ENCODE measurements at regions not wholly inside any gene's neighbourhood (a gene's known extent, or its start where the extent isn't known, plus 50 kb on each side); places are given as distances from the start of the nearest gene placed in this dataset.

DNA sequence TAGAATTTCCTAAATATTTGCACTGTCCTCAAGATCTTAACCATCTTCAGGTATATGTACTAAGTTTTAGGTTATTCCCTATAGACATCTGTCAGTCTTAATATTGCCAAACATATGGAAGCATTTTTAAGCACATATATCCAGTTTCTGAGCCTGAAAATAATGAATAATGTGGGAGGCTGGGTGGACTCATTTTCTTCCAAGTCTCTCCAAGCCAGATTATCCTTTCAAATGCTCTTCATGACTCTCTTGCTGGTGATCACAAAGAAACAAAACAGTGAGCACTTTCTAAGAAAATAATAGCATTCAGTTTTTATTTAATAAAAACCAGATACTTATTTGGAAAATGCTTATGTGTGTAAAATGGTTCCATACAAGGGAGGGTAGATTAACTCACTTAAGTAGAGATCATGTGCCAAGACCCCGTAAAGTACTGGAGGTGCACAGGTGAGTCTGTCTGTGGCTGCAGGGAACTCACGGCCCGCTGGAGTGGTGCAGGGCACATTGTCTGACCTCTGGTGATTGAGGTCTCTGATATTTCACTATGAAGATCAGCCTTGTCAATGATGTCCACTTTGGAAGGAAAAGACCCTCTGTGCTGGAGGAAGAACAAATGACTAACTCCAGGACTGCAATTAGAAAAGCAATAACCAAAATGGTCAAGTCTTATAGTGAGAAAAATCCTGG lies 161.6 kb downstream of the TMEM18 start:
- H3K4me1 Mint-ChIP-seq (ENCODE audit: unreplicated experiment): no peaks in the 10 kb centered on the region
- no peaks in the 10 kb centered on the region for H3K36me3 Mint-ChIP-seq (ENCODE audit: unreplicated experiment)
- peaks cover 4% of the 10 kb centered on the region for H3K9me3 Mint-ChIP-seq (ENCODE audit: unreplicated experiment)
- no peak overlapping the region for H3K4me3 Mint-ChIP-seq (ENCODE audit: unreplicated experiment)
- H3K27ac Mint-ChIP-seq (ENCODE audit: unreplicated experiment): no peak overlapping the region
- peaks cover 19% of the 10 kb centered on the region for H3K27me3 Mint-ChIP-seq (ENCODE audit: unreplicated experiment)
- TF ChIP-seq, protein P1, sequence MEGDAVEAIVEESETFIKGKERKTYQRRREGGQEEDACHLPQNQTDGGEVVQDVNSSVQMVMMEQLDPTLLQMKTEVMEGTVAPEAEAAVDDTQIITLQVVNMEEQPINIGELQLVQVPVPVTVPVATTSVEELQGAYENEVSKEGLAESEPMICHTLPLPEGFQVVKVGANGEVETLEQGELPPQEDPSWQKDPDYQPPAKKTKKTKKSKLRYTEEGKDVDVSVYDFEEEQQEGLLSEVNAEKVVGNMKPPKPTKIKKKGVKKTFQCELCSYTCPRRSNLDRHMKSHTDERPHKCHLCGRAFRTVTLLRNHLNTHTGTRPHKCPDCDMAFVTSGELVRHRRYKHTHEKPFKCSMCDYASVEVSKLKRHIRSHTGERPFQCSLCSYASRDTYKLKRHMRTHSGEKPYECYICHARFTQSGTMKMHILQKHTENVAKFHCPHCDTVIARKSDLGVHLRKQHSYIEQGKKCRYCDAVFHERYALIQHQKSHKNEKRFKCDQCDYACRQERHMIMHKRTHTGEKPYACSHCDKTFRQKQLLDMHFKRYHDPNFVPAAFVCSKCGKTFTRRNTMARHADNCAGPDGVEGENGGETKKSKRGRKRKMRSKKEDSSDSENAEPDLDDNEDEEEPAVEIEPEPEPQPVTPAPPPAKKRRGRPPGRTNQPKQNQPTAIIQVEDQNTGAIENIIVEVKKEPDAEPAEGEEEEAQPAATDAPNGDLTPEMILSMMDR (IDR thresholded peaks at IDR 0.05): no peak
- DNase-seq (ENCODE audit: extremely low spot score, unreplicated experiment): no peak

DNA sequence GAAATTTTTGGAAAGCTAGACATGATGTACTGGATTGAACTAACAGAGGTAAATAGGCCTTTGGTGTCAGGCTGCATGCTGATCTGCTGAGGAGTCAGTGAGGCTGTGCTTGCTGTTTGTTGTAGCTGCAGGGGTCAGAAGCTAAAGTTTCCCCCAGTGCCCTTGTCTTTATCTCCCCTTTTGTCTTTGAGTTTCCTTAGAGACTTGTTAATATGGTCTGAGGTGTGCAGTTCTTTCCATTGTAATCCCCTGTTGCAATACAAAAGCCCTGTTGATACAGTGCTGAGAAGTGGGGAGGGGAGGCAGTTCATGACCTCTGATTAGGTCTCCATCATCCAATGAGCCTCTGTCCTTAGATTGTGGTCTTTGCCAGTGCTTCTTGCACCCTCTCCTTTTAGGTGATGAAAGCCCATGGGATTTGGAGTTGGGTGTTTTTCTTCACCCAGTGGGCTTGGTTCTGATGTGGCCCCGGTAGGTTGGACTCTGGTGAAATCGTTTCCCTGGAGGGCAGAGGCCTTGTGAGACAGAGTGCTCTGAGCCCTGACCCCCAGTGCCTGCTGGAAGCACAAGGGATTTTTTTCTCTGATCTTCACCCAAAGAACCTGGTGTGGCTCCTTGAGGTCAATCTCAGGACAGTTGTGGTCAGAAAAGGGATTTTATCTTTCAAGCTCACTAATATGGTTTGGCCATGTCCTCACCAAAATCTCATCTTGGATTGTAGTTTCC lies 163.1 kb downstream of the TMEM18 start:
- Mint-ChIP-seq H3K4me3 (ENCODE audit: unreplicated experiment) (no peak overlapping the region), H3K27me3 (ENCODE audit: unreplicated experiment) (peaks cover 16% of the 10 kb centered on the region), H3K9me3 (ENCODE audit: unreplicated experiment) (peaks cover 4% of the 10 kb centered on the region), H3K4me1 (ENCODE audit: unreplicated experiment) (no peaks in the 10 kb centered on the region), H3K36me3 (ENCODE audit: unreplicated experiment) (no peaks in the 10 kb centered on the region), H3K27ac (ENCODE audit: unreplicated experiment) (no peak overlapping the region)
- TF ChIP-seq, protein P1 (IDR thresholded peaks at IDR 0.05): no peak
- DNase-seq (ENCODE audit: extremely low spot score, unreplicated experiment): no peak

GRCh38 chr2:510839-511238 lies 166.4 kb downstream of the TMEM18 start:
- peaks cover 4% of the 10 kb centered on the region for H3K9me3 Mint-ChIP-seq (ENCODE audit: unreplicated experiment)
- TF ChIP-seq, protein P1 (IDR thresholded peaks at IDR 0.05): no peak
- no peak overlapping the region for H3K27ac Mint-ChIP-seq (ENCODE audit: unreplicated experiment)
- no peak for DNase-seq (ENCODE audit: extremely low spot score, unreplicated experiment)
- no peaks in the 10 kb centered on the region for H3K36me3 Mint-ChIP-seq (ENCODE audit: unreplicated experiment)
- H3K4me3 Mint-ChIP-seq (ENCODE audit: unreplicated experiment): no peak overlapping the region
- H3K27me3 Mint-ChIP-seq (ENCODE audit: unreplicated experiment): peaks cover 16% of the 10 kb centered on the region
- peaks cover 12% of the 10 kb centered on the region for H3K4me1 Mint-ChIP-seq (ENCODE audit: unreplicated experiment)

GRCh38 chr2:509888-510287 lies 167.3 kb downstream of the TMEM18 start:
- Mint-ChIP-seq H3K36me3 (ENCODE audit: unreplicated experiment) (no peaks in the 10 kb centered on the region), H3K27ac (ENCODE audit: unreplicated experiment) (no peak overlapping the region), H3K27me3 (ENCODE audit: unreplicated experiment) (peaks cover 17% of the 10 kb centered on the region), H3K4me1 (ENCODE audit: unreplicated experiment) (peaks cover 16% of the 10 kb centered on the region), H3K9me3 (ENCODE audit: unreplicated experiment) (peaks cover 4% of the 10 kb centered on the region), H3K4me3 (ENCODE audit: unreplicated experiment) (no peak overlapping the region)
- TF ChIP-seq, protein P1 (IDR thresholded peaks at IDR 0.05): no peak
- no peak for DNase-seq (ENCODE audit: extremely low spot score, unreplicated experiment)

DNA sequence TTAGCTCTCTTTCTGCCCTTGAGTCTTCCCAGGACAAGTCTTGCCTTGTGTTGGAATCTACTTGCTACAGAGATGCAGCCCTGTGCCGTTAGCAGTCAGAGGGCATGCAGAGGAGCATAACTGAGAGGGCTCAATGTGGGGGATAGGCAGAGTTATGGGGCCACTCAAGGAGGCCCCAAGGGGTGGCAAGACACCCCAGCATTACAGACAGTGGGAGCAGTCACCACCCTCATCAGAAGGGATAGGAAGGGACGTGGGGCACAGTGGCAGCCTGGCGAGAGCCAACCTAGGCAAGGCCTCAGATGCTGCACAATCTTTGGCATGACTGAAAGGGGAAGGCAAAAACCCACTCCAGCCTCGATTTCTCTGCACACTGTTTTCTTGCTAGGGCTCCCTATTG lies 169.1 kb downstream of the TMEM18 start:
- no peak overlapping the region for H3K4me3 Mint-ChIP-seq (ENCODE audit: unreplicated experiment)
- H3K4me1 Mint-ChIP-seq (ENCODE audit: unreplicated experiment): peaks cover 16% of the 10 kb centered on the region
- H3K36me3 Mint-ChIP-seq (ENCODE audit: unreplicated experiment): no peaks in the 10 kb centered on the region
- DNase-seq (ENCODE audit: extremely low spot score, unreplicated experiment): no peak
- H3K27me3 Mint-ChIP-seq (ENCODE audit: unreplicated experiment): peaks cover 24% of the 10 kb centered on the region
- TF ChIP-seq, protein P1 (IDR thresholded peaks at IDR 0.05): no peak
- H3K27ac Mint-ChIP-seq (ENCODE audit: unreplicated experiment): no peak overlapping the region
- H3K9me3 Mint-ChIP-seq (ENCODE audit: unreplicated experiment): peaks cover 4% of the 10 kb centered on the region
